SK-N-SH (cell line): ENCODE measurements at regions not wholly inside any gene's neighbourhood (a gene's known extent, or its start where the extent isn't known, plus 50 kb on each side); places are given as distances from the start of the nearest gene placed in this dataset.

Experiments
- CTCF ChIA-PET: fragments of 300-600, 350-600 bp; formaldehyde crosslinking; extraction: SDS; loops from one replicate; lab custom pipeline; 2021; lab: Yijun Ruan, JAX
- POLR2A ChIA-PET: fragments of 350-600 bp; sonication (Branson Sonifier 250); formaldehyde crosslinking; extraction: SDS; loops from one replicate; lab custom pipeline; 2020; ENCODE audit warnings: antibody characterized with exemption, inconsistent platforms; lab: Yijun Ruan, JAX
- DNase-seq: peaks from one replicate; pipeline ENCODE4 v3.0.0; 2012
- H2AFZ ChIP-seq: fragments of 200-600 bp; sonication (generic); 2 replicates; pipeline ENCODE4 v1.8.1; 2016; ENCODE audit warnings: antibody characterized with exemption, mild to moderate bottlenecking, low read depth
- H3F3A ChIP-seq: fragments of 200-600 bp; sonication (generic); replicated peaks from 2 replicates; pipeline ENCODE3; 2016; ENCODE audit warnings: antibody characterized with exemption, mild to moderate bottlenecking; ENCODE audit not compliant: insufficient read depth
- H3K27ac ChIP-seq, 2 experiments: fragments of 200-500 bp in 1 of 2; fragments of 200-600 bp in 1 of 2; sonication (Bioruptor generic) in 1 of 2; sonication (generic), shearing (Covaris generic) in 1 of 2; 2 replicates each; pipeline versions ENCODE4 v1.5.1 to v1.6.1; 2014 to 2016; ENCODE audit warnings: low read depth in 2 of 2, inconsistent platforms in 1 of 2, low read length in 1 of 2, mild to moderate bottlenecking in 1 of 2, mixed read lengths in 1 of 2
- H3K27me3 ChIP-seq: fragments of 200-600 bp; sonication (generic), shearing (Covaris generic); 2 replicates; pipeline ENCODE4 v1.6.1; 2016; ENCODE audit warnings: mixed run types; ENCODE audit not compliant: insufficient read depth
- H3K36me3 ChIP-seq, 2 experiments: fragments of 200-500 bp in 1 of 2; fragments of 200-600 bp in 1 of 2; sonication (Bioruptor generic) in 1 of 2; sonication (generic) in 1 of 2; replicated peaks in 1 of 2; 2 replicates each; pipeline versions ENCODE3 to v1.5.1; 2014 to 2016; ENCODE audit warnings: low read length in 1 of 2, mild to moderate bottlenecking in 1 of 2; ENCODE audit not compliant: insufficient read depth in 2 of 2, control insufficient read depth in 1 of 2
- H3K4me1 ChIP-seq, 2 experiments: fragments of 200-500 bp in 1 of 2; fragments of 200-600 bp in 1 of 2; sonication (Bioruptor generic) in 1 of 2; sonication (generic), shearing (Covaris generic) in 1 of 2; 2 replicates each; pipeline versions ENCODE4 v1.5.1 to v1.6.1; 2014 to 2016; ENCODE audit warnings: low read depth in 1 of 2, low read length in 1 of 2, mixed run types in 1 of 2; ENCODE audit not compliant: insufficient read depth in 2 of 2, control insufficient read depth in 1 of 2
- H3K4me2 ChIP-seq: fragments of 200-600 bp; sonication (generic), shearing (Covaris generic); 2 replicates; pipeline ENCODE4 v1.6.1; 2017; ENCODE audit warnings: mixed run types
- H3K4me3 ChIP-seq, 2 experiments: fragments of 200-500 bp in 1 of 2; fragments of 200-600 bp in 1 of 2; sonication (Bioruptor generic) in 1 of 2; sonication (generic), shearing (Covaris generic) in 1 of 2; 2 replicates each; pipeline versions ENCODE4 v1.5.1 to v1.8.1; 2014 to 2016; ENCODE audit warnings: low read depth in 2 of 2, inconsistent platforms in 1 of 2, low read length in 1 of 2, mild to moderate bottlenecking in 1 of 2, mixed read lengths in 1 of 2, moderate library complexity in 1 of 2
- H3K79me2 ChIP-seq: fragments of 200-600 bp; sonication (generic); 2 replicates; pipeline ENCODE4 v1.8.1; 2017; ENCODE audit warnings: mild to moderate bottlenecking; ENCODE audit not compliant: insufficient read depth
- H3K9ac ChIP-seq: fragments of 200-600 bp; sonication (generic); 2 replicates; pipeline ENCODE4 v1.6.1; 2017; ENCODE audit warnings: mixed run types
- H3K9me2 ChIP-seq: fragments of 200-600 bp; sonication (generic); 2 replicates; pipeline ENCODE4 v1.6.1; 2017; ENCODE audit warnings: mixed run types
- H3K9me3 ChIP-seq: fragments of 200-600 bp; sonication (generic); 2 replicates; pipeline ENCODE4 v1.6.1; 2017; ENCODE audit warnings: mixed run types, mild to moderate bottlenecking, moderate library complexity
- H4K20me1 ChIP-seq: fragments of 200-600 bp; sonication (generic); 2 replicates; pipeline ENCODE4 v1.6.1; 2017; ENCODE audit warnings: mild to moderate bottlenecking, mixed run types; ENCODE audit not compliant: insufficient read depth
- CHD2 ChIP-seq: fragments of 150-350 bp; IDR thresholded peaks from 2 replicates; pipeline ENCODE4 v1.6.1; 2018; ENCODE audit warnings: low read length; ENCODE audit not compliant: partially characterized antibody
- ELF1 ChIP-seq: IDR thresholded peaks from 2 replicates; pipeline ENCODE4 v1.4.0; 2012
- FOXJ3 ChIP-seq: sonication (generic); formaldehyde crosslinking; IDR thresholded peaks from 2 replicates; pipeline ENCODE4 v1.5.1; 2020; ENCODE audit warnings: mild to moderate bottlenecking, missing genetic modification reagents
- FOXM1 ChIP-seq: IDR thresholded peaks from 2 replicates; pipeline ENCODE4 v1.4.0; 2012; ENCODE audit warnings: low read depth, mild to moderate bottlenecking
- GABPA ChIP-seq: IDR thresholded peaks from 2 replicates; pipeline ENCODE4 v1.4.0; 2012; ENCODE audit warnings: low read depth, mild to moderate bottlenecking
- JUND ChIP-seq: IDR thresholded peaks from 2 replicates; pipeline ENCODE4 v1.4.0; 2012
- MAX ChIP-seq: IDR thresholded peaks from 2 replicates; pipeline ENCODE4 v1.4.0; 2012; ENCODE audit warnings: low read depth
- MEF2A ChIP-seq: IDR thresholded peaks from 2 replicates; pipeline ENCODE4 v1.4.0; 2012; ENCODE audit warnings: low read depth, borderline replicate concordance
- MXI1 ChIP-seq: IDR thresholded peaks from 2 replicates; pipeline ENCODE4 v1.6.1; 2012; ENCODE audit warnings: mild to moderate bottlenecking, low read depth, low read length, improper control_type of control experiment
- PBX3 ChIP-seq: IDR thresholded peaks from 2 replicates; pipeline ENCODE4; 2012
- RAD21 ChIP-seq: IDR thresholded peaks from 2 replicates; pipeline ENCODE4 v1.6.1; 2012; ENCODE audit warnings: mild to moderate bottlenecking, low read length
- RCOR1 ChIP-seq: fragments of 150-350 bp; IDR thresholded peaks from 2 replicates; pipeline ENCODE4 v1.6.1; 2017; ENCODE audit warnings: antibody characterized with exemption, low read length
- RFX5 ChIP-seq: IDR thresholded peaks from 2 replicates; pipeline ENCODE4 v1.6.1; 2012; ENCODE audit warnings: mild to moderate bottlenecking, improper control_type of control experiment, low read length
- RXRA ChIP-seq: IDR thresholded peaks from 2 replicates; pipeline ENCODE4 v1.4.0; 2012; ENCODE audit warnings: low read depth, mild to moderate bottlenecking, borderline replicate concordance
- TEAD4 ChIP-seq: IDR thresholded peaks from 2 replicates; pipeline ENCODE4 v1.4.0; 2012; ENCODE audit warnings: mild to moderate bottlenecking, borderline replicate concordance; ENCODE audit not compliant: insufficient read depth
- YY1 ChIP-seq: IDR thresholded peaks from 2 replicates; pipeline ENCODE4 v1.4.0; 2012; ENCODE audit warnings: low read depth, mild to moderate bottlenecking
- ZBTB33 ChIP-seq: IDR thresholded peaks from 2 replicates; pipeline ENCODE4 v1.4.0; 2012; ENCODE audit warnings: low read depth, borderline replicate concordance
- WGBS: methylation state at CpG from one replicate; pipeline ENCODE4 v1.1.6; 2017; ENCODE audit warnings: low lambda C conversion rate; 5-methylcytosine and 5-hydroxymethylcytosine counted together
- TF ChIP-seq, protein P1 (sequence below): fragments of 200-600 bp; sonication (generic); IDR thresholded peaks from 2 replicates; pipeline ENCODE4 v1.6.1; 2017; ENCODE audit warnings: antibody characterized with exemption, mild to moderate bottlenecking, moderate library complexity

DNA sequence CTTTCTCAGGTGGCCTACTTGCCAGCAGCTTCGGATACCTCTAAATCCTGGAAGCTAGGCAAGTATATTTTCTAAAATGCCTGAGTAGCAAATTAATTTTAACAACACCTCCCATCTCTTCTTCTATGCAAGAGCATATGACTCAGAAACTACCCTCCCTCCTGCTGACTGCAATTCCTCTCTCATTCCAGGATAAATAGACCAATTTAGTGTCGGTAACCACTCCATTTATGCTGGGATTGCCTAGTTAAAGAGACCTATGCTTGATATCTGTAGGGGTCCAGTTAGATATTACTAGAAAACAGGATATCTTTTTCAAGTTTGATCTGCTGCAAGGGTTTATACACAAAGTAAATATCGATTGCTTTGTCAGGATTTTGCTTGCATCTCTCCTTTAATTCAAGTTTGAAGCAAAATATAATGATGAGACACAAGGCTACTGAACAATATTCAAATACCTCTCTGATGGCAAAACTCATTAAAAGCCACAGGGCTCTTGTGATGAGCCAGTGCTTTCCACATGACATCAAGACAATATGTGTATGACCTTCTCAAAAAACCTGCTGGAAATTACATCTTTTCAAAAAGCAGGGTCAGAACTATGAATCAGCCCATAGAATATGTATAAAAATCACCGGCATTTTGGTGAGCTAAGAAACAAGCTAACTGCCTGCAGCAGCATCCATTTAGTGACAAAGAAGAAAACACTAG is 491.6 kb upstream of the NECTIN3 start (continued):
- no peak for TF ChIP-seq MAX

DNA sequence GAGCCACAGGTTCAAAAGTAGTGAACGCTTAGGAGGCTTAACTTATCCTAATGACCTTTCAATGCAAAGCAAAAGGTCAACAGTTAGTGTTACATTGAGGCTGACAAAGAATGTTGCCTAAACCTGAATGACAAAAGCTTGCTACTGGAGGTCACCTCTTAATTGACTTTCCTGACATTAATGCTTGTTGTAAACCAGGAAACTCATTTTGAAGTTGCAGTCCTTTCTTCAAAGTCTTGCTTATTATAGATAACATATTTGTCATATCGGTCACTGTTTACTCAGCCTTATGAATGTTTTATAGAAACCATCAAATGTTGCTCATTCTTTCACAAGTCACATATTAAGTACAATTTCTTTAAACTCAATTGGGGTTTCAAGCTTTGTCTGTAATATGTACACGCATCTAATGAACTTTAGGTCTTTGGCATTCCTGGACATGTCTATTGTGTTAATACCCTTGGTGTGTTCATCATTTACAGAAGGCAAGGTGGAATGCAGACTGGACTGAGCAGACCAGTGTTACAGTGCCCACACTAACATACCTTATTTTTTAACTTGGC is 488.2 kb upstream of the NECTIN3 start:
- Histone ChIP-seq H3K9ac (no peak overlapping the region), H3K79me2 (no peaks in the 10 kb centered on the region), H3K36me3 (no peaks in the 10 kb centered on the region), H3K4me1 (peaks cover 0 to 28% of the 10 kb centered on the region in 2 experiments; a peak in 1 of 4 replicates), H3K4me2 (no peak overlapping the region), H3K4me3 (no peak overlapping the region), H3K27ac (no peak overlapping the region), H3K9me3 (no peaks in the 10 kb centered on the region), H3K27me3 (no peaks in the 10 kb centered on the region), H4K20me1 (no peaks in the 10 kb centered on the region), H3F3A (peaks cover 9% of the 10 kb centered on the region), H3K9me2 (no peaks in the 10 kb centered on the region), H2AFZ (no peak overlapping the region)
- ChIA-PET POLR2A (no interaction called here), CTCF (no interaction called here)
- no peak for DNase-seq
- 84% methylated on average over 3 of the region's 3 CpGs for WGBS
- TF ChIP-seq RCOR1 (no peak), YY1 (no peak), GABPA (no peak)

DNA sequence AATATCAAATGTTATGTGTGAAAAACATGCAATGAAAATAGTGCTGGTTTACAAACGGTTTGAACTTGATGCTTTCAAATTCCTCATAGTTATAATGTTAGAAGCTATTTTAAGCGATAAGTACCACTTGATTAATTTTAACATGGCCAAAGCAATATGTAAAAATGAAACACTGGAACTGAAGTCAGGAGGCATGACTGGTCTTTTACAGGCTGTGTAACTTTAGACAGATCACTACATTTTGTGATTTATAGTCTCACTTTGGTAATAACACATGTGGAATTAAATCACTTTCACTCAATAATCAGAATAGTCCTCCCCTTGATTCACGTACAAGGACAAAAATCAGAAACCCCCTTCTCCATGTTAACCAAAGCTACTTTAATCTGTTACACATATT is 482.7 kb upstream of the NECTIN3 start:
- ChIA-PET POLR2A (no interaction called here), CTCF (no interaction called here)
- H3F3A ChIP-seq = no peaks in the 10 kb centered on the region
- no peak overlapping the region for H2AFZ ChIP-seq
- WGBS = 70% methylated on average over 3 of the region's 3 CpGs
- no peaks in the 10 kb centered on the region for H4K20me1 ChIP-seq
- H3K27me3 ChIP-seq = no peaks in the 10 kb centered on the region
- no peak overlapping the region for H3K4me3 ChIP-seq
- H3K4me1 ChIP-seq = peaks cover 0 to 3% of the 10 kb centered on the region in 2 experiments; a peak in 1 of 4 replicates
- no peaks in the 10 kb centered on the region for H3K79me2 ChIP-seq
- no peak overlapping the region for H3K9ac ChIP-seq
- H3K9me3 ChIP-seq = no peaks in the 10 kb centered on the region
- no peak overlapping the region for H3K27ac ChIP-seq
- H3K4me2 ChIP-seq = no peak overlapping the region
- H3K9me2 ChIP-seq = no peaks in the 10 kb centered on the region
- DNase-seq = no peak
- H3K36me3 ChIP-seq = no peaks in the 10 kb centered on the region
- TF ChIP-seq MXI1 = no peak
- TF ChIP-seq ZBTB33 = no peak
- no peak for TF ChIP-seq JUND
- TF ChIP-seq RXRA = no peak
- no peak for TF ChIP-seq PBX3
- no peak for TF ChIP-seq TEAD4
- TF ChIP-seq, protein P1, sequence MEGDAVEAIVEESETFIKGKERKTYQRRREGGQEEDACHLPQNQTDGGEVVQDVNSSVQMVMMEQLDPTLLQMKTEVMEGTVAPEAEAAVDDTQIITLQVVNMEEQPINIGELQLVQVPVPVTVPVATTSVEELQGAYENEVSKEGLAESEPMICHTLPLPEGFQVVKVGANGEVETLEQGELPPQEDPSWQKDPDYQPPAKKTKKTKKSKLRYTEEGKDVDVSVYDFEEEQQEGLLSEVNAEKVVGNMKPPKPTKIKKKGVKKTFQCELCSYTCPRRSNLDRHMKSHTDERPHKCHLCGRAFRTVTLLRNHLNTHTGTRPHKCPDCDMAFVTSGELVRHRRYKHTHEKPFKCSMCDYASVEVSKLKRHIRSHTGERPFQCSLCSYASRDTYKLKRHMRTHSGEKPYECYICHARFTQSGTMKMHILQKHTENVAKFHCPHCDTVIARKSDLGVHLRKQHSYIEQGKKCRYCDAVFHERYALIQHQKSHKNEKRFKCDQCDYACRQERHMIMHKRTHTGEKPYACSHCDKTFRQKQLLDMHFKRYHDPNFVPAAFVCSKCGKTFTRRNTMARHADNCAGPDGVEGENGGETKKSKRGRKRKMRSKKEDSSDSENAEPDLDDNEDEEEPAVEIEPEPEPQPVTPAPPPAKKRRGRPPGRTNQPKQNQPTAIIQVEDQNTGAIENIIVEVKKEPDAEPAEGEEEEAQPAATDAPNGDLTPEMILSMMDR = no peak
- no peak for TF ChIP-seq ELF1
- no peak for TF ChIP-seq FOXJ3 (CRISPR knock-in tag)
- TF ChIP-seq GABPA = no peak
- no peak for TF ChIP-seq MEF2A
- TF ChIP-seq RFX5 = no peak
- no peak for TF ChIP-seq FOXM1
- TF ChIP-seq RAD21 = no peak
- TF ChIP-seq CHD2 = no peak
- no peak for TF ChIP-seq RCOR1
